ENCODE measurements at regions not wholly inside any gene's neighbourhood (a gene's known extent, or its start where the extent isn't known, plus 50 kb on each side); places are given as distances from the start of the nearest gene placed in this dataset.

- TF ChIP-seq, protein P1, sequence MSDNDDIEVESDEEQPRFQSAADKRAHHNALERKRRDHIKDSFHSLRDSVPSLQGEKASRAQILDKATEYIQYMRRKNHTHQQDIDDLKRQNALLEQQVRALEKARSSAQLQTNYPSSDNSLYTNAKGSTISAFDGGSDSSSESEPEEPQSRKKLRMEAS (IDR thresholded peaks at IDR 0.05; ENCODE audit: low read depth, low read length), result no peak
- TF ChIP-seq MYC (IDR thresholded peaks at IDR 0.05; ENCODE audit: low read depth, low read length), result no peak
- no peak for TF ChIP-seq POLR2A (IDR thresholded peaks at IDR 0.05; ENCODE audit: extremely low read depth, insufficient read length)
- TF ChIP-seq, protein P2, sequence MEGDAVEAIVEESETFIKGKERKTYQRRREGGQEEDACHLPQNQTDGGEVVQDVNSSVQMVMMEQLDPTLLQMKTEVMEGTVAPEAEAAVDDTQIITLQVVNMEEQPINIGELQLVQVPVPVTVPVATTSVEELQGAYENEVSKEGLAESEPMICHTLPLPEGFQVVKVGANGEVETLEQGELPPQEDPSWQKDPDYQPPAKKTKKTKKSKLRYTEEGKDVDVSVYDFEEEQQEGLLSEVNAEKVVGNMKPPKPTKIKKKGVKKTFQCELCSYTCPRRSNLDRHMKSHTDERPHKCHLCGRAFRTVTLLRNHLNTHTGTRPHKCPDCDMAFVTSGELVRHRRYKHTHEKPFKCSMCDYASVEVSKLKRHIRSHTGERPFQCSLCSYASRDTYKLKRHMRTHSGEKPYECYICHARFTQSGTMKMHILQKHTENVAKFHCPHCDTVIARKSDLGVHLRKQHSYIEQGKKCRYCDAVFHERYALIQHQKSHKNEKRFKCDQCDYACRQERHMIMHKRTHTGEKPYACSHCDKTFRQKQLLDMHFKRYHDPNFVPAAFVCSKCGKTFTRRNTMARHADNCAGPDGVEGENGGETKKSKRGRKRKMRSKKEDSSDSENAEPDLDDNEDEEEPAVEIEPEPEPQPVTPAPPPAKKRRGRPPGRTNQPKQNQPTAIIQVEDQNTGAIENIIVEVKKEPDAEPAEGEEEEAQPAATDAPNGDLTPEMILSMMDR (IDR thresholded peaks at IDR 0.05; ENCODE audit: low read depth, low read length), result no peak
- no peak for DNase-seq (ENCODE audit: low read depth)
- H3K4me3 ChIP-seq (ENCODE audit: low read depth, low read length), result no peak overlapping the region
These were observed 57.1 kb upstream of the DMRTB1 start for GRCh38 chr1:53401813-53402745.

GRCh38 chr1:53402891-53403655, 56.1 kb upstream of the DMRTB1 start:
- H3K4me3 ChIP-seq (ENCODE audit: low read depth, low read length), result no peak overlapping the region
- TF ChIP-seq POLR2A (IDR thresholded peaks at IDR 0.05; ENCODE audit: extremely low read depth, insufficient read length), result no peak
- TF ChIP-seq, protein P2 (IDR thresholded peaks at IDR 0.05; ENCODE audit: low read depth, low read length), result no peak
- TF ChIP-seq, protein P1 (IDR thresholded peaks at IDR 0.05; ENCODE audit: low read depth, low read length), result no peak
- TF ChIP-seq MYC (IDR thresholded peaks at IDR 0.05; ENCODE audit: low read depth, low read length), result no peak
- DNase-seq (ENCODE audit: low read depth), result no peak

DNA sequence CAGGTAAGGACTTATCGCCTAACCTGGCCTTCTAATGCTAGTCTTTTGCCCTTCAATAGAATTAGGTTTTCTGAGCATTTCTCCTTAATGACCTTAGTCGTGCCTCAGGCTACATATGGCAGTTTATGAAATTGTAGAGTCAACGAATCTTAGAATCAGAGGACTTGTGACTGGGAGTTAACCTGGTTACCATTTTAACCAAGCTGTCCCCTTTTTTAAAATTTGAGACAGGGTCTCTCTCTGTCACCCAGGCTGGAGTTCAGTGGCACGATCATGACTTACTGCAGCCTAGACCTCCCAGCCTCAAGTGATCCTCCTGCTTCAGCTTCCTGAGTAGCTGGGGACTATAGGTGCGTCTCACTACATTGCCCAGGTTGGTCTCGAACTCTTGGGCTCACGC, 53.5 kb upstream of the DMRTB1 start:
- DNase-seq (ENCODE audit: low read depth), result no peak
- no peak overlapping the region for H3K4me3 ChIP-seq (ENCODE audit: low read depth, low read length)
- TF ChIP-seq POLR2A (IDR thresholded peaks at IDR 0.05; ENCODE audit: extremely low read depth, insufficient read length), result no peak
- TF ChIP-seq, protein P1 (IDR thresholded peaks at IDR 0.05; ENCODE audit: low read depth, low read length), result no peak
- no peak for TF ChIP-seq MYC (IDR thresholded peaks at IDR 0.05; ENCODE audit: low read depth, low read length)

DNA sequence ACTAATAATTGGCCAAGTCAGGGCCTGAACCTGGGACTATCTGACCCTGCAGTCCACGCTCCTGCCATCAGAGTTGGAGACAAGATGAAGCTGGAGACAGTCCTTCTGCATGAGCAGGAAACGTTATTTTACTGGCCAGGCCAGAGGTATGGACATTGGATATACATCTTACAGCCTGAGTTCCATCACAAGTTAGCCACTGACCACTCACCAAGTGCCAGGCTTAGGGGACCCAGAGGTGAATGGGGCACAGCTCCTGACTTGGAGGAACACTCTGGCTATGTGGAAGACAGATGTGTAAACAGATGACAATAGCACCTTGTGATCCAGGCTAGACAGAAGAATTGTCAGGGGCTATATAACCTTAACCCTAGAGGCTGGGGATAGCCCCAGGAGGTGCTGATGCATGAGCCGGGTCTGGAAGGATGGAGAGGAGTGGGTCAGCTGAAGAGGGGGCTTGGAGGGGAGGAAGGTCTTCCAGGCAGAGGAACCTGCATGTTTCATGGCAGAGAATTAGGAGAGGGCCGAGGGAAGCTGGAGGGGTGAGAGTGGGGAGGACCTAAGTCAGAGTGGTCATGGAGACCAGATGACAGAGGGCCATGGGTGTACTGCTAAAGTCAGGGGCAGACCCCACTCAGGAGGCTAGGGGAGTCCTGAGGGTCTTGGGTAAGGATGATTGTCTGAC, 52.5 kb upstream of the DMRTB1 start:
- H3K4me3 ChIP-seq (ENCODE audit: low read depth, low read length), result no peak overlapping the region
- TF ChIP-seq, protein P2 (IDR thresholded peaks at IDR 0.05; ENCODE audit: low read depth, low read length), result no peak
- TF ChIP-seq MYC (IDR thresholded peaks at IDR 0.05; ENCODE audit: low read depth, low read length) (no peak), POLR2A (IDR thresholded peaks at IDR 0.05; ENCODE audit: extremely low read depth, insufficient read length) (no peak)
- TF ChIP-seq, protein P1 (IDR thresholded peaks at IDR 0.05; ENCODE audit: low read depth, low read length), result no peak
- no peak for DNase-seq (ENCODE audit: low read depth)

- no peak overlapping the region for H3K4me3 ChIP-seq (ENCODE audit: low read depth, low read length)
- TF ChIP-seq, protein P1 (IDR thresholded peaks at IDR 0.05; ENCODE audit: low read depth, low read length), result no peak
- TF ChIP-seq, protein P2 (IDR thresholded peaks at IDR 0.05; ENCODE audit: low read depth, low read length), result no peak
- TF ChIP-seq MYC (IDR thresholded peaks at IDR 0.05; ENCODE audit: low read depth, low read length), result no peak
- no peak for TF ChIP-seq POLR2A (IDR thresholded peaks at IDR 0.05; ENCODE audit: extremely low read depth, insufficient read length)
- no peak for DNase-seq (ENCODE audit: low read depth)
These were observed 51.0 kb upstream of the DMRTB1 start for GRCh38 chr1:53408013-53408754.

All from NB4 (cell line).